LNCaP clone FGC (cell line): ENCODE measurements at regions not wholly inside any gene's neighbourhood (a gene's known extent, or its start where the extent isn't known, plus 50 kb on each side); places are given as distances from the start of the nearest gene placed in this dataset.

Experiments
- DNase-seq: peaks from one replicate; pipeline ENCODE4 v3.0.0-alpha.2; 2011; ENCODE audit warnings: low read depth
- H3K4me3 ChIP-seq: 2 replicates; pipeline ENCODE4 v1.5.1; 2011; ENCODE audit warnings: mild to moderate bottlenecking, low read depth, low read length, control low read depth
- TF ChIP-seq, protein P1 (sequence below): IDR thresholded peaks from 2 replicates; pipeline ENCODE4 v1.5.1; 2012; ENCODE audit warnings: mild to moderate bottlenecking; ENCODE audit not compliant: control insufficient read depth, insufficient read depth; ENCODE audit errors: extremely low read depth

GRCh38 chr10:90347239-90347638, 510.6 kb downstream of the HTR7 start:
- H3K4me3 ChIP-seq = no peak overlapping the region
- DNase-seq = no peak
- TF ChIP-seq, protein P1, sequence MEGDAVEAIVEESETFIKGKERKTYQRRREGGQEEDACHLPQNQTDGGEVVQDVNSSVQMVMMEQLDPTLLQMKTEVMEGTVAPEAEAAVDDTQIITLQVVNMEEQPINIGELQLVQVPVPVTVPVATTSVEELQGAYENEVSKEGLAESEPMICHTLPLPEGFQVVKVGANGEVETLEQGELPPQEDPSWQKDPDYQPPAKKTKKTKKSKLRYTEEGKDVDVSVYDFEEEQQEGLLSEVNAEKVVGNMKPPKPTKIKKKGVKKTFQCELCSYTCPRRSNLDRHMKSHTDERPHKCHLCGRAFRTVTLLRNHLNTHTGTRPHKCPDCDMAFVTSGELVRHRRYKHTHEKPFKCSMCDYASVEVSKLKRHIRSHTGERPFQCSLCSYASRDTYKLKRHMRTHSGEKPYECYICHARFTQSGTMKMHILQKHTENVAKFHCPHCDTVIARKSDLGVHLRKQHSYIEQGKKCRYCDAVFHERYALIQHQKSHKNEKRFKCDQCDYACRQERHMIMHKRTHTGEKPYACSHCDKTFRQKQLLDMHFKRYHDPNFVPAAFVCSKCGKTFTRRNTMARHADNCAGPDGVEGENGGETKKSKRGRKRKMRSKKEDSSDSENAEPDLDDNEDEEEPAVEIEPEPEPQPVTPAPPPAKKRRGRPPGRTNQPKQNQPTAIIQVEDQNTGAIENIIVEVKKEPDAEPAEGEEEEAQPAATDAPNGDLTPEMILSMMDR = no peak

DNA sequence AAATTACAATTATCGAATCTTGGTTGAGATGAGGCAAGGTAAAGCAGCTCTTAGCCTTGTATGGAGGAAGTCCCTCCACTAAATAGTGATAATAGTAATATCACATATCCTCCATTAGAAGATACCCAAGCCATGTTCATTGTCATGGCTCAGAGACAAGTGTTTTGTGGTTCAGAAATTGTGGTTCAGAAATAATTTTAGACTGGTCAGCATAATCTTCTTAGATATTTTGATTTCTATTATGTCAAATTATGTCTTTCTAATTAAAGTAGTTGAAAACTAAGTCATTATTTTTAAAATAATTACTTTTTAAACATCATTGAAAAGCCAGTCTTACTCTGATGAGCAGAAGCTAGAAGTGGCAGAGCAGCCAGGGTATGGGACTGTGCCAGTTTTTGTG, 507.7 kb downstream of the HTR7 start:
- TF ChIP-seq, protein P1 = no peak

GRCh38 chr10:90352288-90352687, 505.6 kb downstream of the HTR7 start:
- TF ChIP-seq, protein P1 = no peak
- no peak overlapping the region for H3K4me3 ChIP-seq
- no peak for DNase-seq

More for the DNA sequence above, 507.7 kb downstream of the HTR7 start:
- no peak for DNase-seq
- no peak overlapping the region for H3K4me3 ChIP-seq

DNA sequence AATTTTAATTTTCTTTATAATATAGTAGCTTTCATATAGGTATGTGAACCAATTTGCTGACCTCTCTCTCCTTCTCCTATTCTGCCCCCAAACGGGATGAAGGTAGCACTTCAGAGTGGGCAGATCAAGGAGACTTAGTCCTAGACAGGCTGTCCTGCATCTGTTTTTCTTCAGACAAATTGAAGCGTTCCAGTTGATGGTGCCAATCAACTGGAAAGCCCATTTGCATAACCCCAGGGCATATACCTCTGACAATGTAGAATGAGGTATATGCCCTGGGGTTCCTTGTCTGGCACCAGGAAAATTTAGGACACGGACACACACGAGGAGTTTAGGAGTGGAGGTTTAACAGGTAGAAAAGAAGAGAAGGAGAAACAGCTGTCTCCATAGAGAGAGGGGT, 502.9 kb downstream of the HTR7 start:
- H3K4me3 ChIP-seq = no peak overlapping the region
- TF ChIP-seq, protein P1 = no peak
- no peak for DNase-seq

DNA sequence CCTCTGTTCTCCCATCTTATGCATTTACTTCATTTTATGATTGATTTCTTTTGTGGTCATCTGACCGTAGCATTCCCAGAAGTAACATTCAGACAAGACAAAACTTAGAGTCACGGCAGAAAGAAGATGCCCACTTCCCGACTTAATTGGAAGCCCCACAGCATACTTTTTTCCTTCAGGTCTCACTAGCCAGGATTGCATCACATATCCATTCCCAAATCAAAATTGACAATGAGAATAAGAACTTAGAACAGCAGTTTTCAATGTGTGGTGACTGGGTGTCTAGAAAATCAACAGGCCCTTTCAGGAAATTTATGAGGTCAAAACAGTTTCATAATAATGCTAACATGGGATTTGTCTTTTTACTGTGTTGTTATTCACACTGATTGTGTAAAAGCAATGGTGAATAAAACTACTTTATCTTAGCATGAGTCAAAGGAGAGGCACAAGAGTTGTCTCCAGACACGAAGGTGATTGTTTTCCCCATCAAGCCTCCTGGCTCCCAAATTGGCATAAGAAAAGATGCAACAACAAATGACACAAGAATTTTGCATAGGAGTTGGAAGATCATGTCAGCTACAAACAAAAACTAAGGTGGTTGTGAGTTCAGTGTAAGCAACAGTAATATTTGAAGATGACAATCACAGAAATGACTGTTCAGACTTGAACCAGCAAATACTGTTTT, 493.9 kb downstream of the HTR7 start:
- no peak overlapping the region for H3K4me3 ChIP-seq
- DNase-seq = no peak
- TF ChIP-seq, protein P1 = no peak

GRCh38 chr10:90372451-90372850, 485.4 kb downstream of the HTR7 start:
- H3K4me3 ChIP-seq = no peak overlapping the region
- DNase-seq = no peak
- TF ChIP-seq, protein P1 = no peak

DNA sequence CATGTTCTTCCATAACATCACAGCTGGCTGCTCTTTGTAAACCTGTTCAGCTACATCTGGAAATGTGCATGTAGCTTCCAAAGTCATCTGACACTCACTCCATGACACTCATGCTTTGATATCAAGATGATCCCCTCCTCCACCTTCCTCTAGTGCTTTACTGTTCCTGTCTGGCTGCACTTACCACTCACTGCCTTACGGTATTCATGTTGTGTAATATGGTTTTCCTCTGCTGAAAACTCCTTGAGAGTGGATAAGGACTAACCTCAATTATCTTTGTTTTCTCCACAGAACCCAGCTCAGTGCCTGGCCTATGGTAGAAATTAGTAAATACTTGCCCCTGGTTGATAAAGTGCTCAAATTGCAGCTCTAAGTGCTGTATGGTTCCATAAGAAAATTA, 483.9 kb downstream of the HTR7 start:
- no peak for DNase-seq
- H3K4me3 ChIP-seq = no peak overlapping the region
- TF ChIP-seq, protein P1 = no peak
